HG03460 (cell line): ENCODE measurements at regions not wholly inside any gene's neighbourhood (a gene's known extent, or its start where the extent isn't known, plus 50 kb on each side); places are given as distances from the start of the nearest gene placed in this dataset.

ENCODE experiments used
- ATAC-seq: cut with Tn5 transposase; IDR thresholded peaks from one replicate; pipeline ENCODE4 v1.9.1; 2021; ENCODE audit not compliant: unreplicated experiment

DNA sequence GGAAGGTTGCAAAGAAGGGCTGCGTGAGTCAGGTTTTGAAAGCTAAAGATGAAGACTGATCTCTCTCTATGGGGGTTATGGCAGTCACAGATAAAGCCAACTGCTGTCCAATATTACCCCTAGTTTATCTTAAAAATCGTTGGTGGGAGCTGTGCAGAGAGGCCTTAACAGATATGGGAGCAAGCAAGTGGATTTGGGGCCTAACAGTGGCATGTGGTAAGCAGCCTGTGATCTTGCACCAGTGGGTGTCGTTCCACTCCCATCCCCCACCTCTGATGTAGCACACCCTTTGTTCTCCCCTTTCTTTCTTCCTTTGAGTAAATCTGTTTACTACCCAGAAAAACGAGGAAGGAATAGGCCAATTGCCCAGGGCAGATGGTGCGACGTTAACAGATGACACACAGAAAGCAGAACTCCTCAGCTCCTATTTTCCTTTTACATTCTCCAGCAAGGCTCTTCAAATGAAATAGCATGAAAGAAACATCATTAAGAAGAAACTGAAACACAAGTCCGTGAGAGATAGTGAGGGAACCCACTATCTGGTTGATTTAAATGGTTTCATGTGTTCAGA lies 274.1 kb upstream of the CITED2 start:
- ATAC-seq: no peak

DNA sequence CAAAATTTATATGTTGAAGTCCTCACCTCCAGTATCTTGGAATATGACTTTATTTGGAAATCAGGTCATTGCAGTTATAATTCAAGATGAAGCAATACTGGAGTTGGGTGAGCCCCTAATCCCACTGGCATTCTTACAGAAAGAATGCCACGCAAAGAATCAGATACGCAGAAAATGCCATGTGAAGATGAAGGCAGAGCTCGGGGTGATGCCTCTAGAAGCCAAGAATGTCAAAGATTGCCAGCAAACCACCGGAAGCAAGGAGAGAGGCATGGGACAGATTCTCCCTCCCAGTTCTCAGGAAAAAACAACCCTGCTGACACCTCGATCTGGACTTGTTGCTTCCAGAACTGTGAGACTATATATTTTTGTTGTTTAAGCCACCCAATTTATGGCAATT lies 273.4 kb upstream of the CITED2 start:
- ATAC-seq: no peak

DNA sequence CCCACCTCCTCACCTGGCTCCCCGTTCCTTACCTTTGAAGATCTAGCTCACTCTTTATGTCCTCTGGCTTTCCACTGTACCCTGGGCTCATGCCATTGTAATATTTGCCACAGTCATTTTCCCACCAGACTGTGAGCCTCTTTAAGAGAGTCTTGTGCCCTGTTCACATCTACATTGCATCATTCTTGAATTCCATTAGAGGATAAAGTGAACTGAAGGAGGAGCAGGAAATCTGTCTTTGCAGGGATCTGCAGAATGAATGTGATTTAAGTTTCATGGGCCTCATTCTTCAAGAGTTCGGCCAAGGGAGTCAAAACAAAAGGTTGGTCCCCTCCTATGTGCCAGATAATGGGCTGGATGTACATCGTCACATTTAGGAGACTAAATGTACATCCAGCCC lies 272.6 kb upstream of the CITED2 start:
- no peak for ATAC-seq

DNA sequence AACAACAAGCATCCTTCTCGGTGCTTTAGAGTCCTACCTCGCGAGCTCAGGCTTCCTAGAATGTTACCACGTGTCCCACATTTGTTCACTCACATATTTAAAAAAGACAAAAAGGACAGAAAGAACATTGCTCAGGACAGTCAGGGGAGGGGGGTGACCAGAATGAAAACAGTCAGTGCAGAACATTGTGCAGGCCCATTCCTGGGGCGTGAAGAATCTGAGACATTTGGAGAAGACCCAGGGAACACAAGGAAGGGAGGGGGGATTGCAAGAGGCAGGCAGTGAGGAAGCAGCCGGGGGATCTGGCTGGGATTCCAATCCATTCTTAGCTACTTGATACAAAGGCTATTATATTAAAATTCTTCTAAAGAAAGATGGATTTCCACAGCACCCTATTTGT lies 270.4 kb upstream of the CITED2 start:
- ATAC-seq: no peak

DNA sequence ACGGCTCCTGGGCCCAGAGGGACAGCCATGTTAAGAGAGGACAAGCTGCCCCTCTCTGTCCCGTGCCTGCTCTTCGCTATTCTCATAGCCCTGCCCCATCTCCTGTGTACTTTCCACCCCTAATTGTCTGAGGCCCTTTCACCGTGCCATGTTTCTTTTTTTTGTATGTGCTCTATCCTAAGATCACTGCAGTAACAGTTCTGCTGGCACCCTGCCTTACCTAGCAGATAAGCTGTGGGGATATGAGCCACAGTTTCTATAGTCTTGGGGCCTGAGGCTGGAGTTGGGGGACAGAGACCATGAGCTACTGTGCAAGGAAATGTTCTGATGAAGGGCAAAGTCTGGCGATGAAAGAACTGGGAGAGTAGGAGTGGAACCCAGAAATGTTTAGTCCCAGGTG lies 269.5 kb upstream of the CITED2 start:
- no peak for ATAC-seq

DNA sequence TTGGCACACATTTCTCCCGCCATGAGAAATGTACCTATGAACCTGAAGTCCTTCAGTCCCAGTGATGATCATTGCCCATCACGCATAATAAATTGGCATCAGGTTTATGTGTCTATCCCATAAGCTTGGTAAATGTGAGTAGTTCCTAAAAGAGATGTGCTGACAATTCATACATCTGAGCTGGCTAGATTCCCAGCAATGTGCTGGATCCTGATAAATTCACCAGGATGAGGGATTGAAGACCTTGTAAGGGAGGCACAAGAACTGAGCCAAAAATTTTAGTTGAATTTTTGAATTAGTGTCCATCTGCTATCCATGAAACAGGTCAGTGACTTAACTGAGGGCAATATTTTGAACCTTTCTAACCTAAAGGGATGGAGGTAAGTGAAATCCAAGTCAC lies 267.9 kb upstream of the CITED2 start:
- no peak for ATAC-seq

DNA sequence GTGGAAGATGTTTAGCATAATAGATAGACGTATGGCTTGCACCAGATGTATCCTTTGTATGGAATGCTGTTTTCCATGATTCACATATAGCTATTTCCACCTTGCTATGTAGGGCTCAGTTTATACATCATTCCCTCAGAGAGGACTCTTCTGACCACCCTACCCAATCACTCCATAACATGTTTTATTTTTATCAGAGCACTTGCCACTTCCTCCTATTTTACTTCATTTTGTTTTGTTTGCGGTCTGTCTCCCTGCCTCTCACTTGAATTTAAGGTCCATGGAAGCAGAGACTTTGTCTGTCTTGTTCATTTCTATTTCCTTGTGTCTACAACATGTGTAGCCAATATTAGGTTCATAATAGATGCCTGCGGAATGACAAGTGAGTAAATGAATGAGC lies 266.9 kb upstream of the CITED2 start:
- no peak for ATAC-seq

DNA sequence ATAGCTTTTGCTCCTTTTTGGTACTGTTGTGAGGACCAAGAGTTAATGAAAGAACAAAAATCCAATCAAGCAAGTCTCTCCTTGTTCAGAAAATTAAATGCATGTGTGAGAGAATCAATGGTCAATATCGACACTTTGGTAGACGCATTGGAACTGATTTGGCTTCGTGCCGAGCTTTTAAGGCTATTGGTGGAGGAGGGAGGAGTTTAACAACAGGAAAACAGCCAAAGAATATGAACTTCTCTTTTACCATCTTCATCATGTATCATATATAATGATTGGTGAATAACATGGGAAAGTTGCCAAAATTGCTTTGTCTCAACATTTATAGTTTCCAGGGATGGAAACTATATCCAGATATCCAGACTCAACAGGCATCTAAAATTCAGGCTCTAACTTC lies 266.5 kb upstream of the CITED2 start:
- no peak for ATAC-seq

DNA sequence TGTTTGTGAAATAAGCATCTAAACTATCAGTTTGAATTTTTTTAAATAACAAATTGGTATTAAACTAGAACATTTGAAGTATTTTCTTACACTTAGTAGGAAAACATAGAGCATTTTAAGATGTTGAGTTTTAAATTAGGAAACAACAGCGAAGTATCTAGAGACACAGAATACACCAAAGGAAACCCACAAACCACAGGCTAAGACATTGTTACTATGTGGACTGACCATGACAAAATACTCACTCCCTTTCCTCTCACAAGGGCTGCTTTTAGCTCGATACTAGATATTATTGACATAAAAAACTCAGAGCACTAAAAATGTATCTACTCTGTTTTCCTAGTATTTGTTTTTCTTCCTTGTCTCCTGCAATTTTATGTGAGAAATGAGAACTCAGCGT lies 266.0 kb upstream of the CITED2 start:
- ATAC-seq: peak; percentile 86

DNA sequence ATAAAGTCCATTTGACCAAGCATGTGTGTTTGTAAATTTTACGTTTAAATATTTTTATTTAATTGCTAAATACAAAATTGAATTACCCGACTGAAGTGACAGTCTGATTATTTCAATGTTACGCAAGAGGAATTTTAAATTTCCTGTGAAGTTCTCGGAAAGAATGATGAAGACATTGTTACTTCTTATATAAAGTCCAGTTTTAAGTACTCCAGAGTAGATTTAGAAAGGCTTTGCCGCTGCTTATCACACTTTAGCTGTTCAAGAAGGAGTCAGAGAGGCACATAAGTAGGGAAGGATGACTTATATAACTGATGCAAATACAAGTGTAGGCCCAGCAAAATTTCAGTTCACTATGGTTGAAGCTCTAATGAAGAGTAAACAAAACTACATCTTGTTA lies 265.1 kb upstream of the CITED2 start:
- no peak for ATAC-seq

DNA sequence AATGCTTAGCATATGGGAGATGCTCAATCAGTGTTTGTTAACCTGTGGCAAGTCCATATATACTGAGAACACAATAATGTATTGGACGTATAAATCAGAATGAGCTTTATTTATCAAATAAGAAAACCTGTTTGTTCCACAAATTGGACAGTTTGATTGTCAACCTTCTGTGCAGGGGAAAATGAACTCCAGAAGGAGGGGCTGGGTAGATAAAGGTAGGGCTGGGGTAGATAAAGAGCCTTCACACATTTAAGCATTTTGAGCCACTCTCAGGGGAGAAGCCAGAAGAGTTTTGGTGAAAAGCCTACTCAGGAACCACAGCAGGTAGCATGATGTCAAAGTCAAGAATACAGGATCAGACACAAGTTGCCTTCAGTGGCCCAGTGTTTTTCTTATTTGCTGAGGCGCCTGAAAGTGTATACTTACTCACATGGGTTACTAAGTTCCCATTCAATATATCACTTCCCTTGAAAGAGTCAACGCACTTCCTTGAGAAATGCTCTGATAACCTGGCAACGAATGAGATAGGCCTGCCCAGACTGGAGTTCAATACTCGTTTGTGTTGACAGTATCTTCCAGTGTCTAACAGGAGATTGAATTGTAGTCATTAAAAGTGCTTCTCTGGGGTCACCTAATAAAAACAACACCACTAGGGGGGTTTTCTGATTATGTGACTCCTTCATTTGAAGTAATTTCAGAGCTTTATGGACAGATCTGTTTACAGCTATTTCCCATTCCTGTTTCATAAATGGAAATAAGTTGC lies 263.9 kb upstream of the CITED2 start:
- no peak for ATAC-seq

DNA sequence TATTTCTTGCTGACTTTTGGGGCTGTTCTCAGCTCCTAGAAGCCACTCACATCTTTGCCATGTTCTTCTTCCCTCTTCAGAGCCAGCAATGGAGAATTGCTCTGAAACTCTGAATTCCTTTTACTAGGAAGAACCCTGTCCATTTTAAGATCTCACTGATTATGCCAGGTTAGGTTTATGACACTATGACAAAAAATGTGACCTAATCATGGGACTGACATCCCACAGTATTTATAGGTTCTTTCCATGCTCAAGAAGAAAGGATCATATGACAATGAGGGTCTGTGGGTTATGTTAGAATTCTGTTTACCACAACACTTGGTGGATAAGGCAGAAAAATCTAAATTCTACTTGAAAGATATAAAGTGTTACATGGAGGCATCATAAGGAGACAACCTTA lies 263.3 kb upstream of the CITED2 start:
- ATAC-seq: no peak

DNA sequence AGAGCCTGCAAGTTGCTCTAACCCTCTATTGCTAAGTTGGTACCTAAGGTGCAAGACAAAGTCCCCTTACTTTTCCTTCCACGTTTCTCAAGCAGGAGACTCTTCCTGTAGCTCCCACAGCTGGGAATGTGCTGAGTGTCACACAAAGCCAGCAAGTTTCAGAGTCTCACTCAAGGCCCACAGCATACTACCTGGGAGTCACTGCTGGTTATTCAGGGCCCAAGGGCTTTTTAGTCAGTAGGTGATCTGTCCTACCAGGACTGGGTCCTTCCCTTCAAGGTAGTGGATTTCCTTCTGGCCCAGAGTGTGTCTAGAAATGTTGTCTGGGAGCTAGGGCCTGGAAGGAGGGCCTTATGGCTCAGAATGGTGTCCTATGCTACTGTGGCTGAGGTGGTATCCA lies 261.9 kb upstream of the CITED2 start:
- ATAC-seq: no peak

DNA sequence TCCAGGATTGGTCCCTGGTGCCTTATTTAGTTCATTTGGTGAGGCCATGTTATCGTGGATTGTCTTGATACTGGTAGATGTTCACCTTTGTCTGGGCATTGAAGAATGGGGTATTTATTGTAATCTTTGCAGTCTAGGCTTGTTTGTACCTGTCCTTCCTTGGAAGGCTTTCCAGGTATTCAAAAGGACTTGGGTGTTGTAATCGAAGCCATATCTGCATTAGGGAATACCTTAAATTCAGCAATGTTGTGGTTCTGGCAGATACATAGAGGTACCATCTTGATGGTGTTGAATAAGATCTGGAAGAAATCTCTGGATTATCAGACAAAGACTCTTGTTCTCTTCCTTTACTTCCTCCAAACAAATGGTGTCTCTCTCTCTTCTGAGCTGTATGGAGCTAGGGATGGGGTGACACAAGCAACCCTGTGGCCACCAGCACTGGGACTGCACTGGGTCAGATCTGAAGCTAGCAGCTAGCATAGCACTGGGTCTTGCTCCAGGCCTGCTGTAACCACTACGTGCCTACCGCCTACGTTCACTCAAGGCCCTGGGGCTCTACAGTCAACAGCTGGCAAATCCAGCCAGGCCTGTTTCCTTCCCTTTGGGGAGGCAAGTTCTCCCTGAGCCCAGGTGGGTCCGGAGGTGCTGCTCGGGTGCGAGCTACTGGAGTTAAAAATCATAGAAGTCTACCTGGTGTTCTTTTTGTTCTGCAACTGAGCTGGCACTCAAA lies 261.1 kb upstream of the CITED2 start:
- ATAC-seq: no peak

DNA sequence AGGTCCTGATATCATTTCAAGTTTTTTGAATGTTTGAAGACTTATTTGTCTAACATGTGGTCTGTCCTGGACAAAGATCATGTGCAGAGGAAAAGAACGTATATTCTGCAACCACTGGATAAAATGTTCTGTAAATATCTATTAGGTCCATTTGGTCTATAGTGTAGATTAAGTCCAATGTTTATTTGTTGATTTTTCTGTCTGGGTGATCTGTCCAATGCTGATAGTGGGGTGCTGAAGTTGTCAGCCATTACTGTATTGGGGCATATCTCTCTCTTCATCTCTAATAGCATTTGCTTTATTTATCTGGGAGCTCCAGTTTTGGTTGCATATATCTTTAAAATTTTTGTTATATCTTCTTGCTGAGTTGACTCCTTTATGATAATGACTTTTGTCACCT lies 258.4 kb upstream of the CITED2 start:
- ATAC-seq: no peak

DNA sequence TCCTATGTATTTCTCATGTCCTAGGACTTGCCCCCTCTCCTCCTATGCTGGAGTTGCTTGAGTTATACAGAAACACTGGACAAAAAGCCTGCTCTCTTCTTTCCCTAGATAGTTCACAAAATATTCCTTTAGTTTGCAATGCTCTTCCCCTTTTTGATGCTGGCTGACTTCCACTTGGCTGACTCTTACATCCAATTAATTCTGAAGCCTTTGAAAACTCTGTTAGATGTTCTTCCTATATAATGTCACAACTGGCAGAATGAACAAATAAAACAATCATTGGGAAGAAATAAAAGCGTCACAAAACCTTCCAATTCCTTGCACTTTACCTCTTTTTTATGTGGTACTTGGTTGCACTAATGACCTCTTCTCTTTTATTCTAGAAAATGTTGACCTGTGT lies 253.8 kb upstream of the CITED2 start:
- ATAC-seq: no peak

DNA sequence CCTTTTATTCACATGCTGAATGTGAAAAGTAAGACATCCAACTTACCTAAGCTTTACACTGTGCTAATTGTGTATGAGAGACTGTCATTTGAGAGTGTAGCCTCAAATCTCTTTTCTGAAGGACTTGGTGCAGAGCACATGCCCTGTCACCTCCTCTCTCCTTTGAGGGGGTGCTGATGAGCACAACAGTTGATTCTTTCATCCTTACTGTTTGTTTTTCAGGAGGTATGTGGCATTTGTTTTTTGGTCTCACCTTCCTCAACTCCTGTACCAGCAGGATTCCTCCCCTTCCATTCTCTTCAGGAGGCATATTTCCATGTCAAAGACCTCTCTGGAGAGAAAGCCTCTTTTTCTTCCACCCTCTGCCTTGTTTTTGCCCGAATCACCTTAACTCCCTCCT lies 252.6 kb upstream of the CITED2 start:
- no peak for ATAC-seq

DNA sequence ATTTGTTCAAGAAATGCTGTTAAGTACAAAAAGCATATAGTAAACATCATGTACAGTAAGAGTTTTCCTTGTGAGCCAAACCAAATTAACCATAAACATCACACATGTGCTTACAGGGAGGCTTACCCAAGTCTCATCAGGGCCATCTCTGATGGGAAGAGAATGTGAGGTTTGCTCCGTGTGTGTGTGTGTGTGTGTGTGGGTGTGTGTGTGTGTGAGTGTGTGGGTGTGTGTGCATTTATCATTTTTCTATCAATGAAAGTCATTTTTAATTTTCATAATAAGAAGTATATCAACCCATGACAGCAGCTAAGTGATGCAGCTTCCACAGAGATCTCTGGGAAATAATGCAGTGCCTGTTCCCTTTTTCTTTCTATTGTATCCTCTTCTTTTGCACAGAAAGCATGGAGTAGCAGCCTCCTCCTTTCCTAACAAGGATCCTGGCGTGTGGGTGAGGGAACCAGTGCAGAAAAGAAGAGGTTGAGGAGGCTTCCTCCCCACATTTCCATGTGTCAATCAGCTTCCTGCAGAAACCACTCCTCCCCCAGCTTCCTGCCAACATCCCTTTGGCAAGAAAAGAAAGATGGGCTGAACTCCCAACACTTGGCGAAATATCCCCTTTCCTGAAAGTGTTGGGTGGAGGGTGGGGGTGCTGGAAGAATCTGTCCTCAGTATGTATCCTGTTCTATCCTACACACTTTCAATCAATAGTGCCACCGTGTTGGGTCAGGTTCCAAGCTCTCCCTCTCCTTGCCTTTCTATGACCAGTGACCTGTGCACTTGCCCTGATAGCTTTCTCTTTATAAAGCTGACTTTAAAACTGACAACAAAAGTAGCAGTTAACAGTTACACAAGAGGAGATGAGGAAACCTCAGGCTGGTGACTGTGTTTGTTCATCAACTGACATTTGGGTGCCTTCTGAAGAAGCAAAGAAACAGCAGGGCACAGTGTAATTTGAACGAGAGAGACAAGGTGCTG lies 251.8 kb upstream of the CITED2 start:
- ATAC-seq: no peak

DNA sequence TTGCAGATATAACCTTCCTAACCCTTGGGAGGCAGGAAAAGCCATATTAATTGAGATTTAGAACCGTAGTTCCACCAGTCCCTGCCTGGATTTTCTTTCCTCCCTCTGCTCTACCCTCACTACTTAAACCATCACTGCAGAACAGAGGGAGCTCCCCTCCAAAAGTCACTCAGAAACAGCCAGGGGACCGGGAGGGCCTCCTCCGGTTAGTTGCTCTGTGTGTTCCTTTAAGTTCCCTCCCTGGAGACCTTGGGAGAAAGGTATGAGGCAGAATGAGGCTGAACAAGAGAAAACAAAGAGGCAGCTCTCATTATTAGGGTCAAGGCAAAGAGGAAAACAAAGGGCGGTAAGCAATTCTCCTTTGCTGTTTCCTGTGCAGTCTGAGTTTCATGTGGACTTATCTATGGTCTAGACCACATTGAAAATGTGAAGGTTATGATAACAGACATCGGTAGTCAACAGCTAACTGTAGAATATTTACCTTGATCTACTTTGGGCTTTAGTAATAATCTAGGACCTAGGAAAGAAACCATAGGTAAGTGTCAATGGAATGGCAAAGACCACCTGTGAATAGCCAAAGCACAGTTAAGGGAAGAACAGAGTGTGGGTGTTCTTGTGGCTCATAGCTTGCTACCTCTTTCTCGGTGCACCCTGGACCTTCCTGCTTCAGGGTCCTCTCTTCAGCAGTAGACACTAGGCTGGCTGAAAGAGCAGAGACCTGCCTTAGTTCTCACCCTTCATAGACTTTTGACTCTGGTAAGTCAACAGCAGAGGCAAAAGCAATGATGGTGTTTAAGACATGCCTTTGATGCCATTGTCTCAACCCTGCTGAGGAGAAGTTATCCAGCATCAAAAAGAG lies 250.9 kb upstream of the CITED2 start:
- ATAC-seq: no peak

DNA sequence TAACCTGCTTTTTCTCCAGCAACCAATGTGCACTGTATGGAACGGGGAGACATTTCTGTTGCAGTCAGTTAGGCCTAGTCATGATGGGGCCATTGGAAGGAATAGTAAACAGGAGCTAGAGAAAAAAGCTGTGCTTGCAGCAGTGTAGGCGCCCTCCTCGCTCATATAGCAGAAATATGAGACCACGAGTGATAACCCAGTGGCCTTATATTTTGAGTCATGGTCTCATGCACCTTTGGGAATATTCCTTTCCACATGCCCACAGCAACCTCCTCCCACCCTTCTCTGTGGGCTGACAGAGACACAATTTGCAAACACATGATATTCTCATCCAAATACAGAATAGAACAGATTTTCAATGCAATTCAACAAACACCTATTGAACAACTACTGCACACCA lies 248.9 kb upstream of the CITED2 start:
- no peak for ATAC-seq
